ENCODE measurements at regions not wholly inside any gene's neighbourhood (a gene's known extent, or its start where the extent isn't known, plus 50 kb on each side); places are given as distances from the start of the nearest gene placed in this dataset.

DNA sequence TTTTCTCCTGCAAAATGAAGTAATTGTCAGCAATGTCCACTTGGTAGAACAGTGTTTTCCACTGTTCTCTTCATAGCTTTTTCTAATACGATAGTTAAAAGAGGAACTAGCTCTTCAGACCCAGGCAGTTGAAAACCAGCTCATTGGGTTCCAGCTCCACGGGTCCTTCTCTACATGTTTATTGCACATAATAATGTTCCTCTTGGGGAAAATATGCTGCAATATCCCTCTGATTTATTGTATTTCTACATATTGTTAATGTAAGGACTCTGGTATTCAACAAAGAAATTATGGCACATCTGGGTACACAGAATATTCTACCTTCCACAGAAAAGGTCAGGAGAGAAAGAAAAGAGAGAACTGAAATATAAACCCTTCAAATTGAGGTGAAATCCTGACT is 473.4 kb downstream of the TRIML1 start:
- TF ChIP-seq, protein P1, sequence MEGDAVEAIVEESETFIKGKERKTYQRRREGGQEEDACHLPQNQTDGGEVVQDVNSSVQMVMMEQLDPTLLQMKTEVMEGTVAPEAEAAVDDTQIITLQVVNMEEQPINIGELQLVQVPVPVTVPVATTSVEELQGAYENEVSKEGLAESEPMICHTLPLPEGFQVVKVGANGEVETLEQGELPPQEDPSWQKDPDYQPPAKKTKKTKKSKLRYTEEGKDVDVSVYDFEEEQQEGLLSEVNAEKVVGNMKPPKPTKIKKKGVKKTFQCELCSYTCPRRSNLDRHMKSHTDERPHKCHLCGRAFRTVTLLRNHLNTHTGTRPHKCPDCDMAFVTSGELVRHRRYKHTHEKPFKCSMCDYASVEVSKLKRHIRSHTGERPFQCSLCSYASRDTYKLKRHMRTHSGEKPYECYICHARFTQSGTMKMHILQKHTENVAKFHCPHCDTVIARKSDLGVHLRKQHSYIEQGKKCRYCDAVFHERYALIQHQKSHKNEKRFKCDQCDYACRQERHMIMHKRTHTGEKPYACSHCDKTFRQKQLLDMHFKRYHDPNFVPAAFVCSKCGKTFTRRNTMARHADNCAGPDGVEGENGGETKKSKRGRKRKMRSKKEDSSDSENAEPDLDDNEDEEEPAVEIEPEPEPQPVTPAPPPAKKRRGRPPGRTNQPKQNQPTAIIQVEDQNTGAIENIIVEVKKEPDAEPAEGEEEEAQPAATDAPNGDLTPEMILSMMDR (conservative IDR thresholded peaks at IDR 0.05 in 1 of 2, IDR thresholded peaks at IDR 0.05 in 1 of 2; ENCODE audit: low read depth in 1 of 2, low read length in 2 of 2), result no peak
- TF ChIP-seq EZH2 (IDR thresholded peaks at IDR 0.05; ENCODE audit: low read length, missing control alignments), result no peak

Data from fibroblast of lung (primary cell).